ENCODE measurements at regions not wholly inside any gene's neighbourhood (a gene's known extent, or its start where the extent isn't known, plus 50 kb on each side); places are given as distances from the start of the nearest gene placed in this dataset.
"Not testable (repeated sequence)": the region's sequence is repeated elsewhere in the genome, so short reads cannot be mapped to it uniquely, and the experiment has no call there.

GRCh38 chr5:72692231-72692637 lies 124.2 kb upstream of the TNPO1 start:
- DNase-seq = no peak

DNA sequence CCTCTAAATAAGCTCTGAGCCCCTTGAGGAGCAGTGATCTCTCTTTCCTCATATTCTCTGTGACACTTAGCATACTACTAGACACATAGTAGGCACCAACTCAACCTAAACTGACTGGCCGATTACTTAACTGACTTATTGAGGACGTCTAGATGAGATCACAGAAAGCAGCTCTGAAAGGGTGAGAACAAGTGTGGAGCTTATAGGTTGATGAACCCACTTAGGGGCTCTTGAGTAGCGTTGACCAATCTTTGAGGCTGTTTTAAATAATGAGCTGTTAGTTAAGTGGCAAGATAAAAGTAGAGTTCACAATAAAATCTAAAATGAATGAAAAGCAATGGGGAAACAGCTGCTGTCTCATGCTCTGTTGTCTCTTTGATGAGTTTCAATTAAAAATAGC lies 124.7 kb upstream of the TNPO1 start:
- no peak for DNase-seq

GRCh38 chr5:72688916-72689315 lies 127.5 kb upstream of the TNPO1 start:
- no peak for DNase-seq

- DNase-seq = no peak
Measured at GRCh38 chr5:72687288-72687687, 129.2 kb upstream of the TNPO1 start.

DNA sequence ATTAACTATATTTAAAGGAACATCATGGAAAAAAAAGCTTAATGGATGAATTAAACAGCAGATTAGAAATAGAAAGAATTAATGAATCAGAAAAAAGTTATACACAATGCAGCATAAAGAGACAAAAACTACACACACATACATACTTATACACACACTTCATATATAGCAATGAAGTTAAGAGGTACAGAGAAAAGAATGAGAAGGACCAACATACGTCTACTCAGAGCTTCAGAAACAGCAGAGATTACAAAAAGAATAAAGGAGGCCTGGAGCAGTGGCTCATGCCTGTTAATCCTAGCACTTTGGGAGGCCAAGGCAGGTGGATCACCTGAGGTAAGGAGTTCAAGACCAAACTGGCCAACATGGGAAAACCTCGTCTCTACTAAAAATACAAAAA lies 133.9 kb upstream of the TNPO1 start:
- no peak for DNase-seq

DNA sequence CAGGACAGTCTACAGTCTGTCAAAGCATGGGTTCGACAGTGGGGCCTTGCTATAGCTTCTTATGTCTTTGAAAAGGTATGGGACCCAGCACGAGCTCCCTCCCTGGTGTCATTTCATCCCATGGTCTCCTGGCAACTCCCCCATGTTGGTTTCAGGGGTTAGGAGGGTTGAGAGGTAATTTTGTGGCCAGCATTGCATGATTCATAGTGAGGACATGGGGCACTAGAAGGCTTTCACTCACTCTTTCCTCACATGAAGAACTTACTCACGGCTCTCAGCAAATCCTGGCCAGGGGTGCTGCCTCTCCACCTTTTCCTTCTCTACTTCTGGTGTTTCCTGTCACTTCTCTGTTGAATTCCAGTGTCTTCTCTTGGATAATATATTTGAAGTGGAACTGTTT lies 134.7 kb upstream of the TNPO1 start:
- no peak for DNase-seq

DNA sequence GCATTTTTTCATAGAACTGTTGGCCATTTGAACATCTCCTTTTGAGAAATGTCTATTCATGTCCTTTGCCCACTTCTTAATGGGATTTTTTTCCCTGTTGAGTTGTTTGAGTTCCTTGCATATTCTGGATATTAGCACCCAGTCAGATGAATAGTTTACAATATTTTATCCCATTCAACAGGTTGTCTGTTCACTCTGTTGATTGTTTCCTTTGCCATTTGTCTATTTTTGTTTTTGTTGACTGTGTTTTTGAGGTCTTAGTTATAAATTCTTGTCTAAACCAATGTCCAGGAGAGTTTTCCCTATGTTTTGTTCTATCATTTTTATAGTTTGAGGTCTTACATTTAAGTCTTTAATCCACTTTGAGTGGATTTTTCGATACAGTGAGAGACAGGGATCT lies 139.0 kb upstream of the TNPO1 start:
- DNase-seq = no peak

GRCh38 chr5:72676831-72677230 lies 139.6 kb upstream of the TNPO1 start:
- DNase-seq = not testable (repeated sequence)

DNA sequence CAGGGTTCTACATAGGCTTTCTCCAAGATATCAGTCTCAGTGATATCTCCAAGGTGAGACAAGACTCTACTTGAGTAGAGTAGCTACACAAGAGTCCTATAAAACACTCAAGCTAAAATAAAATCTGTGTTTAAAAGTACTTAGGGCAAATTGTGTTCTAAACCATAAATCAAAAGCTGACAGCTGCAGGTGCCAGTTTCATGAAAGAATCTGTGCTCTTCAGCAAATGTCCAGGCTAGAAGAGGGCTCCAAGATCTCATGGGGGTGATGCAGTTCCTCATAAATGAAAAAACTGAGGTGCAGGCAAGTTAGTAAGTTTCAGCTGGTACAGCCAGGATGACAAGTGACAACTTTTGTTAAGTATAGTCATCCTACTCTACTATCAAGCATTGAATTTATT lies 142.8 kb upstream of the TNPO1 start:
- DNase-seq = no peak

- no peak for DNase-seq
Measured at GRCh38 chr5:72673180-72673579, 143.3 kb upstream of the TNPO1 start.

GRCh38 chr5:72667708-72668107 lies 148.8 kb upstream of the TNPO1 start:
- no peak for DNase-seq

GRCh38 chr5:72662936-72663335 lies 153.5 kb upstream of the TNPO1 start:
- DNase-seq = no peak

DNA sequence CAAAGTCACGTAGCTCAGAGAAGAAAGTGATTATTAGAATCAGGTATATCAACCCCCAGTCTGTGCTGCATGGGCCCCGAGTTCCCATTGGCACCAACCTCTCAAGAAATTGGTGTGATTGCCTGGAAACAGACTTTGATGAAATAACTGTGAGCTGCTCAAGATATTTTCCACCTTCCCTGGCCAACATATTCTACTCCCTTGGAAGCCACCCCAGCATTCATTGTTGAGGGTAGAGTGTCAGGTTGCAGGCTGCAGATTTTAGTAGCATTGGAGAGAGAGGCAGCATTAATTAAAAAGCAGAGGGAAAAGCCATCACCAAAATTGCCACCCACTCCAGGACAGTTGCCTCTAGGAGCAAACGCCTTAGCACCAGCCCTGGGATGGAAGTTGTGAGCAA lies 154.2 kb upstream of the TNPO1 start:
- no peak for DNase-seq

DNA sequence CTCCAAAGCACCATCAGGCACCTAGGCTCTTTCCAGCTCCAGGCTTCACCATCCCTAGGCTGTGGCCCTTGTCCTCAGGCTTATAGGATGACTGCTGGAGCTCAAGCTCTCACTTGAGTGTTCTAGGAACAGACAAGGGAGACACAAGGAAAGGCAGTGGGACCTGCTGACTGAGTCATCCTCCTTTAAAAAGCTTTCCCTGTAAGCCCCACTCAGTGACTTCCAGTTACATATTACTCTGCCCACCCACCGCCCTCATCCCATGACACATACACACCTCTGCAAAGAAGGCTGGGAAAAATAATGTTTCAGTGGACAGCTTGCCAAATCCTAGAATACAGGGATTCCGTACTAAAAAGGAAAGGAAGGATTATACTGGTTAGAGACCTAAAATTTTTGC lies 154.2 kb upstream of the ZNF366 start:
- no peak for DNase-seq

DNA sequence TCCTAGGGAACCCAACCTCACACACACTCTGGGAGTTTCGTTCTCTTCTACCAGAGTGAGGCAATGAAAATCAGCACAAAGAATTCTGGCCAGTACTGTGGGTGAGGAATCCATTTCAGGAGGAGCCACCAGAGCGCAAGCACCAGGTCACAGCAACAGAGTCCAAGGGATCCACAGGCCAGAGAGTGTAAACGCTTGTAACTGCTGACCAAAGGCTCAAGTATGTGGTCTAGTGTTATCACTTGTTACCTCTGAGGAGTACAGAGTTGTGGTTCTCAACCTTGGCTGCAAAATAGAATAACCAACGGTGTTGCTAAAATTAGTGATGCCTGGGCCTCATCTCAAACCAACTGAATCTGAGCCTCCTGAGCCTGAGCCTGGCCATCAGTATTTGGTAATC lies 152.5 kb upstream of the ZNF366 start:
- DNase-seq = no peak

DNA sequence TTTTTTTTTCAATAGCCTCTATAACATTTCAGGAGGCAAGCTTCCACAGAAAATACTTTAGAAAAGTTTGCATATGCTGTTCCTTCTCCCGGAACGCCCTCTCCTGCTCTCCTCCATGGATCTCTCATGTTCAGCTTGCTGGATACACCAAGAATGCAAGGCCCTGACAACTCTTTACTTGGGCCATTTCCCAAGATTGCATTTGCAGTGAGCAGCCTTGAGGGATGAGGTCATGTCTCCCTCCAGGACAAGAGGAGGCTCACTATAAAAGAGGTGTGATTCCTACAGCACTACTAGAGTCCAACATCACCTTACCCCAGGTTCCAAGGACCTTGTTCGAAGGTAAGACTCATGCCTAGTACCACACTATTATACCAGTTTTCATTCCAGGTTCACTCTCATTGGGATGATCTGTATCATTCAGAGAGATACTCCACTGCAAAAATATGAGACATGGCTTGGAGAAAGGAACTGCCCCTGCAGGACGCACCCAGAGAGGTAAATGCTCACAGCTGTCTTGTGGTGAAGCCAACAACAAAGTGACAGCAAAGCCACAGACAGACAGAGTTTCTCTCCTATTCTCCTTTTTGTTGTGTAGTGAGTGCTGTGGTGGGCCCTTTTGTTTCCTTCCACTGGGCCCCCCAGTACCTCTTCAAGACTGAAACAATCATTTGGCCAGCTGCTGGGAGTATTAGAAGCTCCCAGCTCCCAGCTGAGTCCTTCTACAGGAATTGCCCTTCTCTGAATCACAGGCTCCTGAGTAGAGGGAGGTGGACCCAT lies 151.7 kb upstream of the ZNF366 start:
- no peak for DNase-seq

GRCh38 chr5:72658161-72658560 lies 151.0 kb upstream of the ZNF366 start:
- no peak for DNase-seq

DNA sequence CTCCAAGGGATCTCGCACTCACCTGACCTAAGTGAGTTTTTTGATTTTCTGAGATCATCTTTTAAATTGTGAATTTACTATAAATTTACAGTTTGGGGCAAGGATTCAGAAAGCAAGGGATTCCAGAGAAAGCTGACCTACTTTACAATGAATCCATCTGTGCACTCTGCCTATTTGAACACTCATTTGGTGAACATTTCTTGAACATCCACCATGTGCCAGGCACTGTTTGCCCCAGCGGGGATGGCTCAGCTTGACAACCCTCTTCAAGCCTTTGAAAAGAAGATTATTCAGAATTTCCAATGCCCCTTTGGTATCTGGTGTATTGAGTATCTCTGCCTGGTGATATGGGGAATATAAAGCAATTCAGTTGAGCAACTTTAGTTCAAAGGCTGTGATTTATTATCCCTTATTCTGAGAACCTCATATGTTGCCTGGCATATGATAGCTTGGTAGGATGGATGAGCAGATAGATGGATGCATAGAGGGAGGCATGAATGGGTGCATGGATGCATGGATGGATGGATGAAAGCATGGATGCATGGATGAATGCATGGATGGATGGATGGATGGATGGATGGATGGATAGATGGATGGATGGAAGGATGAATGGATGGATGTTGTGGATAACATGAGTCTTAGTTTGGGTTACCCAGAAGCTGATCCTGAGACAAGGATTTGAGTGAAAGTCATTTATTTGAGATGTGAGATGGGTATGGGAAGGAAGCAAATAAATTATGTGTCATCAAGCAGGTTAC lies 149.7 kb upstream of the ZNF366 start:
- no peak for DNase-seq

- DNase-seq = no peak
Measured at GRCh38 chr5:72656331-72656730, 149.1 kb upstream of the ZNF366 start.

DNA sequence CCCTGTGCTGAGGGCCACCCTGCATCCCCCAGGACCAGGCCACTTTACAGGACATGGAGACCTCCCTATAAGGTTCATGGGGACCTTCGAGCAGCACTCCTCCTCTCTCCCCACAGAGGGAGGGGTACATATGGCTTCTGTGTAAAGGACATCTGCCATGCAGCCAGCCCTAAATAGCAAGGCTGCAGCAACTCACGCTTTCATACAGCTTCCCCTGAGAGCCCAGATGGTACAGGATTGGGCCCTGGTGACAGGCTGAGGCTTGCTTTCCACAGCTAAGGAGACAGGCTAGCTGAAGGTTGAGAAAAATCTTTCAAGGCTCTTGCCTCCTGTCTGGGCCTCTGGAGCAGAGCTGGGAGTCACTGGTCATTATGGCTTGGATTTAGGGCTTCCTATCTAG lies 147.0 kb upstream of the ZNF366 start:
- no peak for DNase-seq

GRCh38 chr5:72653586-72653985 lies 146.4 kb upstream of the ZNF366 start:
- no peak for DNase-seq

GRCh38 chr5:72651779-72652178 lies 144.6 kb upstream of the ZNF366 start:
- no peak for DNase-seq

- no peak for DNase-seq
Measured at GRCh38 chr5:72651109-72651508, 143.9 kb upstream of the ZNF366 start.

DNA sequence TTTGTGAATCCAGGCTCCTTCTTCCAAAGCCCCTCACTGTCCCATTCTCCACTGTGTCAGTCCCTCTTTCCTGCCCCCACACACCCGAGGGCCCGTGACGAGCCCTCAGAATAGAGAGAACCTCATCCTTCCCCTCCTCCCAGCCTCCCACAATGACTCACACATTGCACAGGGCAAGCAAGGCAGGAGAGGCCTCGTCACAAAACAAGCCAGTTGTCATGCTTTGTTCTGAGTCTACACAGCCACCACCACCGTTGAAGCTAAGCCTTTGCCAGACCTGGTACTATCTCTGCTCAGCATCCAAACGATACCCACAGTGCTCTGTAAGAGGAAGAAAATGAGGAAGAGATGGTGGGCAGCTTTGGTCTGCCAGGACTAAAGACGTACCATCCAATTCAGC lies 142.2 kb upstream of the ZNF366 start:
- no peak for DNase-seq

GRCh38 chr5:72648480-72648879 lies 141.3 kb upstream of the ZNF366 start:
- no peak for DNase-seq

All from activated CD8-positive, alpha-beta memory T cell treated with anti-CD3 and anti-CD28 coated beads, Interleukin-2, amount 50 U/mL, for 48 hours (primary cell).